Uterus (tissue), 2 donors: ENCODE measurements at regions not wholly inside any gene's neighbourhood (a gene's known extent, or its start where the extent isn't known, plus 50 kb on each side); places are given as distances from the start of the nearest gene placed in this dataset.

Experiments used
- CTCF ChIP-seq, 4 experiments: fragments of 200-600 bp in 2 of 4; fragments of 450-650 bp in 2 of 4; sonication (generic) in 2 of 4; IDR thresholded peaks; one replicate each; pipeline ENCODE4 v1.5.1; 2016 to 2019; ENCODE audit warnings: antibody characterized with exemption in 4 of 4, mild to moderate bottlenecking in 2 of 4, moderate library complexity in 1 of 4
- POLR2A ChIP-seq, 2 donors: fragments of 450-650 bp; IDR thresholded peaks; one replicate each; pipeline ENCODE4 v1.6.1; 2016; ENCODE audit warnings: antibody characterized with exemption in 2 of 2, mild to moderate bottlenecking in 1 of 2, moderate library complexity in 1 of 2

- no peak for TF ChIP-seq CTCF (IDR thresholded peaks at IDR 0.05)
- TF ChIP-seq POLR2A (IDR thresholded peaks at IDR 0.05) = no peak
Measured at GRCh38 chr6:14474816-14475215, 357.2 kb downstream of the CD83 start.
